Fibroblast of skin of back (primary cell): ENCODE measurements at regions not wholly inside any gene's neighbourhood (a gene's known extent, or its start where the extent isn't known, plus 50 kb on each side); places are given as distances from the start of the nearest gene placed in this dataset.
A peak's percentile ranks its signal among the peaks of the same experiment; 100 is the strongest.

Experiments used
- DNase-seq: peaks from one replicate; pipeline ENCODE4 v3.0.0-alpha.2; 2013

- DNase-seq, result no peak
Measured at GRCh38 chr5:110324876-110325275, 401.6 kb downstream of the TMEM232 start.

- no peak for DNase-seq
Measured at GRCh38 chr5:110329955-110330525, 396.4 kb downstream of the TMEM232 start.

- no peak for DNase-seq
Measured at GRCh38 chr5:110333384-110333783, 393.1 kb downstream of the TMEM232 start.

GRCh38 chr5:110335361-110336066 is 391.0 kb downstream of the TMEM232 start:
- peak; percentile 98 for DNase-seq

GRCh38 chr5:110338341-110339083 is 388.0 kb downstream of the TMEM232 start:
- DNase-seq, result no peak

- DNase-seq, result no peak
Measured at GRCh38 chr5:110339399-110339798, 387.1 kb downstream of the TMEM232 start.

GRCh38 chr5:110341836-110342235 is 384.6 kb downstream of the TMEM232 start:
- DNase-seq, result no peak

- DNase-seq, result no peak
Measured at GRCh38 chr5:110342683-110343082, 383.8 kb downstream of the TMEM232 start.

GRCh38 chr5:110343616-110344015 is 382.9 kb downstream of the TMEM232 start:
- DNase-seq, result no peak

- DNase-seq, result no peak
Measured at GRCh38 chr5:110345623-110346022, 380.8 kb downstream of the TMEM232 start.

- DNase-seq, result no peak
Measured at GRCh38 chr5:110346893-110347358, 379.5 kb downstream of the TMEM232 start.

GRCh38 chr5:110347781-110348180 is 378.7 kb downstream of the TMEM232 start:
- DNase-seq, result no peak

- peak; percentile 64 for DNase-seq
Measured at GRCh38 chr5:110351430-110351829, 375.0 kb downstream of the TMEM232 start.

- DNase-seq, result peak; percentile 65
Measured at GRCh38 chr5:110354311-110354710, 372.2 kb downstream of the TMEM232 start.

- DNase-seq, result no peak
Measured at GRCh38 chr5:110354915-110355644, 371.4 kb downstream of the TMEM232 start.

- peak; percentile 73 for DNase-seq
Measured at GRCh38 chr5:110356677-110357076, 369.8 kb downstream of the TMEM232 start.

- DNase-seq, result no peak
Measured at GRCh38 chr5:110359221-110359620, 367.2 kb downstream of the TMEM232 start.

GRCh38 chr5:110361471-110361870 is 365.0 kb downstream of the TMEM232 start:
- peak; percentile 66 for DNase-seq

GRCh38 chr5:110362261-110362660 is 364.2 kb downstream of the TMEM232 start:
- DNase-seq, result no peak

- DNase-seq, result no peak
Measured at GRCh38 chr5:110366716-110367115, 359.8 kb downstream of the TMEM232 start.
